Activated B cell treated with CpG ODN at 0.5 μM for 24 hours (primary cell): ENCODE measurements at regions not wholly inside any gene's neighbourhood (a gene's known extent, or its start where the extent isn't known, plus 50 kb on each side); places are given as distances from the start of the nearest gene placed in this dataset.

Experiments
- ATAC-seq: fragments of 200-7000 bp; cut with Tn5 transposase; one replicate; pipeline ENCODE4 v1.10.0; 2021; ENCODE audit warnings: low read depth, mild to moderate bottlenecking, moderate library complexity
- CTCF ChIA-PET: fragments of 350-600 bp; sonication (Branson Sonifier 250); formaldehyde crosslinking; loops from one replicate; lab custom pipeline; 2021; ENCODE audit warnings: antibody characterized with exemption; lab: Charles Lee
- POLR2A ChIA-PET: fragments of 350-600 bp; sonication (Branson Sonifier 250); formaldehyde crosslinking; loops from one replicate; lab custom pipeline; 2021; ENCODE audit warnings: antibody characterized with exemption; lab: Charles Lee
- DNase-seq: peaks from one replicate; pipeline ENCODE4 v3.0.0; 2022
- H3K27ac Mint-ChIP-seq: one replicate; pipeline ENCODE4 v1.8.0; 2020; ENCODE audit warnings: mixed read lengths
- H3K27me3 Mint-ChIP-seq: one replicate; pipeline ENCODE4 v1.8.0; 2021; ENCODE audit warnings: mixed read lengths
- H3K36me3 Mint-ChIP-seq: one replicate; pipeline ENCODE4 v1.8.0; 2021; ENCODE audit warnings: low read depth, mixed read lengths
- H3K4me1 Mint-ChIP-seq: one replicate; pipeline ENCODE4 v1.8.0; 2021; ENCODE audit warnings: mixed read lengths
- H3K4me3 Mint-ChIP-seq: one replicate; pipeline ENCODE4 v1.8.0; 2020; ENCODE audit warnings: mild to moderate bottlenecking, mixed read lengths
- H3K9me3 Mint-ChIP-seq: one replicate; pipeline ENCODE4 v1.8.0; 2020; ENCODE audit warnings: mixed read lengths
- CTCF ChIP-seq: fragments of 200-600 bp; IDR thresholded peaks from one replicate; pipeline ENCODE4 v1.8.0; 2022; ENCODE audit warnings: antibody characterized with exemption, mild to moderate bottlenecking
- intact Hi-C: fragments of 100-400 bp; cut with micrococcal nuclease; formaldehyde crosslinking; loops from one replicate; pipeline ENCODE4 v1.15.1; 2024

GRCh38 chr2:223545406-223545805 is 56.8 kb downstream of the SCG2 start:
- no peak overlapping the region for H3K27ac Mint-ChIP-seq
- POLR2A ChIA-PET: no interaction called here
- no peak for ATAC-seq
- DNase-seq: no peak
- H3K9me3 Mint-ChIP-seq: no peaks in the 10 kb centered on the region
- H3K36me3 Mint-ChIP-seq: no peaks in the 10 kb centered on the region
- TF ChIP-seq CTCF: no peak
- H3K27me3 Mint-ChIP-seq: peaks cover 1% of the 10 kb centered on the region
- CTCF ChIA-PET: no interaction called here
- H3K4me3 Mint-ChIP-seq: no peak overlapping the region
- intact Hi-C loops: no loop called here
- no peaks in the 10 kb centered on the region for H3K4me1 Mint-ChIP-seq

- Mint-ChIP-seq H3K36me3 (no peaks in the 10 kb centered on the region), H3K4me3 (no peak overlapping the region), H3K9me3 (no peaks in the 10 kb centered on the region), H3K27me3 (peaks cover 1% of the 10 kb centered on the region), H3K4me1 (no peaks in the 10 kb centered on the region), H3K27ac (no peak overlapping the region)
- ChIA-PET POLR2A (no interaction called here), CTCF (no interaction called here)
- no peak for DNase-seq
- intact Hi-C loops: no loop called here
- ATAC-seq: no peak
- no peak for TF ChIP-seq CTCF
These were observed 56.3 kb downstream of the SCG2 start for GRCh38 chr2:223545830-223546229.
